ENCODE measurements at regions not wholly inside any gene's neighbourhood (a gene's known extent, or its start where the extent isn't known, plus 50 kb on each side); places are given as distances from the start of the nearest gene placed in this dataset.

DNA sequence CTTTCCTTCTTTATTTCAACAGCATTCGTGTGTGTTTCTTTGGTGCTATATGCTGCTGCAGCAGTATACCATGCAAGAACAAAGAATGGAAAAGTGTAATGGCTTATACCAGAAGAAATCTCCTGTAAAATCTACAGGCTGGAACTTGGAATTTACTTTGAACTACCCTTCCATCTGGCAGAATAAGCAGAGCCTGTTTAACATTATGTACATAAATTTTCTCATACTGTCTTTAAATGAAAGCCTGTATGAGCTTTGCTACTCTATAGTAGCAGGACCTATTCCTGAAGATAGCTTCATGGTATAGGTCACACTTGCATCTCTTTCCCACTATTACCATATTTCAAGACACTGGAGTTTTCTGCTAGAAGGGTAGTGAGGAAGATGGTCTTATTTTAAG lies 522.1 kb upstream of the GHITM start:
- TF ChIP-seq, protein P1, sequence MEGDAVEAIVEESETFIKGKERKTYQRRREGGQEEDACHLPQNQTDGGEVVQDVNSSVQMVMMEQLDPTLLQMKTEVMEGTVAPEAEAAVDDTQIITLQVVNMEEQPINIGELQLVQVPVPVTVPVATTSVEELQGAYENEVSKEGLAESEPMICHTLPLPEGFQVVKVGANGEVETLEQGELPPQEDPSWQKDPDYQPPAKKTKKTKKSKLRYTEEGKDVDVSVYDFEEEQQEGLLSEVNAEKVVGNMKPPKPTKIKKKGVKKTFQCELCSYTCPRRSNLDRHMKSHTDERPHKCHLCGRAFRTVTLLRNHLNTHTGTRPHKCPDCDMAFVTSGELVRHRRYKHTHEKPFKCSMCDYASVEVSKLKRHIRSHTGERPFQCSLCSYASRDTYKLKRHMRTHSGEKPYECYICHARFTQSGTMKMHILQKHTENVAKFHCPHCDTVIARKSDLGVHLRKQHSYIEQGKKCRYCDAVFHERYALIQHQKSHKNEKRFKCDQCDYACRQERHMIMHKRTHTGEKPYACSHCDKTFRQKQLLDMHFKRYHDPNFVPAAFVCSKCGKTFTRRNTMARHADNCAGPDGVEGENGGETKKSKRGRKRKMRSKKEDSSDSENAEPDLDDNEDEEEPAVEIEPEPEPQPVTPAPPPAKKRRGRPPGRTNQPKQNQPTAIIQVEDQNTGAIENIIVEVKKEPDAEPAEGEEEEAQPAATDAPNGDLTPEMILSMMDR (IDR thresholded peaks at IDR 0.05), result no peak
- no peak for TF ChIP-seq POLR2A (IDR thresholded peaks at IDR 0.05)
